ENCODE measurements at regions not wholly inside any gene's neighbourhood (a gene's known extent, or its start where the extent isn't known, plus 50 kb on each side); places are given as distances from the start of the nearest gene placed in this dataset.

- no peaks in the 10 kb centered on the region for H3K36me3 ChIP-seq (replicated peaks in 1 of 2; ENCODE audit: control insufficient read depth in 1 of 2, insufficient read depth in 2 of 2, low read length in 2 of 2)
- no peaks in the 10 kb centered on the region for H3K79me2 ChIP-seq (ENCODE audit: insufficient read depth, low read length)
- H3K4me2 ChIP-seq (ENCODE audit: low read depth, low read length): no peak overlapping the region
- no peak overlapping the region for H3K27ac ChIP-seq (ENCODE audit: extremely low read length, insufficient read depth, low read length)
- 46% methylated on average over 6 of the region's 6 CpGs for WGBS (ENCODE audit: low lambda C conversion rate)
- ATAC-seq (no peak), DNase-seq (ENCODE audit: low spot score) (no peak), FAIRE-seq (no peak)
- in situ Hi-C loops (cut with HindIII; ENCODE audit: extremely low pct_ligation_motif_present, low pct_unique_long_range_greater_than_20kb): no loop called here
- BruUV-seq (replicated peaks): no TSS peak
- CTCF ChIA-PET (ENCODE audit: low intra/inter-chr PET ratio, low total read pairs): no interaction called here
- intact Hi-C loops (cut with micrococcal nuclease; ENCODE audit: unreplicated experiment): no loop called here
- H3K4me3 ChIP-seq (replicated peaks in 1 of 3; ENCODE audit: insufficient read depth in 1 of 3, low read depth in 2 of 3, low read length in 3 of 3): no peak overlapping the region
- POLR2A ChIA-PET: no interaction called here
- no peak overlapping the region for H3K9ac ChIP-seq (ENCODE audit: insufficient read depth, low read depth, low read length)
- TF ChIP-seq ZBTB14 (CRISPR knock-in tag; IDR thresholded peaks at IDR 0.05) (no peak), RAD21 (CRISPR knock-in tag; IDR thresholded peaks at IDR 0.05) (no peak), ZNF720 (CRISPR knock-in tag; IDR thresholded peaks at IDR 0.05) (no peak), ZNF263 (CRISPR knock-in tag; IDR thresholded peaks at IDR 0.05) (no peak), ISX (CRISPR knock-in tag; conservative IDR thresholded peaks at IDR 0.05) (no peak), CSRNP2 (CRISPR knock-in tag; conservative IDR thresholded peaks at IDR 0.05; ENCODE audit: low read depth) (no peak), ZNF772 (CRISPR knock-in tag; IDR thresholded peaks at IDR 0.05) (no peak), ETV5 (CRISPR knock-in tag; IDR thresholded peaks at IDR 0.05; ENCODE audit: borderline replicate concordance) (no peak), STAG1 (CRISPR knock-in tag; IDR thresholded peaks at IDR 0.05) (no peak), YEATS4 (CRISPR knock-in tag; IDR thresholded peaks at IDR 0.05; ENCODE audit: borderline replicate concordance) (no peak), ZNF512 (CRISPR knock-in tag; IDR thresholded peaks at IDR 0.05) (no peak), ZBTB46 (CRISPR knock-in tag; IDR thresholded peaks at IDR 0.05; ENCODE audit: borderline replicate concordance) (no peak)
- no peaks in the 10 kb centered on the region for H3K9me3 ChIP-seq (ENCODE audit: low read length)
- no peaks in the 10 kb centered on the region for H3K4me1 ChIP-seq (ENCODE audit: insufficient read depth, low read length)
- H4K20me1 ChIP-seq (ENCODE audit: insufficient read depth, low read length): no peaks in the 10 kb centered on the region
- H3K27me3 ChIP-seq (ENCODE audit: control insufficient read depth in 1 of 2, insufficient read depth in 2 of 2, low read length in 2 of 2): no peaks in the 10 kb centered on the region
- no peak overlapping the region for H2AFZ ChIP-seq (ENCODE audit: low read length)
Observed at GRCh38 chr3:5699313-5699712, 511.8 kb downstream of the EDEM1 start.
